ENCODE measurements at regions not wholly inside any gene's neighbourhood (a gene's known extent, or its start where the extent isn't known, plus 50 kb on each side); places are given as distances from the start of the nearest gene placed in this dataset.
A peak's percentile ranks its signal among the peaks of the same experiment; 100 is the strongest.

DNA sequence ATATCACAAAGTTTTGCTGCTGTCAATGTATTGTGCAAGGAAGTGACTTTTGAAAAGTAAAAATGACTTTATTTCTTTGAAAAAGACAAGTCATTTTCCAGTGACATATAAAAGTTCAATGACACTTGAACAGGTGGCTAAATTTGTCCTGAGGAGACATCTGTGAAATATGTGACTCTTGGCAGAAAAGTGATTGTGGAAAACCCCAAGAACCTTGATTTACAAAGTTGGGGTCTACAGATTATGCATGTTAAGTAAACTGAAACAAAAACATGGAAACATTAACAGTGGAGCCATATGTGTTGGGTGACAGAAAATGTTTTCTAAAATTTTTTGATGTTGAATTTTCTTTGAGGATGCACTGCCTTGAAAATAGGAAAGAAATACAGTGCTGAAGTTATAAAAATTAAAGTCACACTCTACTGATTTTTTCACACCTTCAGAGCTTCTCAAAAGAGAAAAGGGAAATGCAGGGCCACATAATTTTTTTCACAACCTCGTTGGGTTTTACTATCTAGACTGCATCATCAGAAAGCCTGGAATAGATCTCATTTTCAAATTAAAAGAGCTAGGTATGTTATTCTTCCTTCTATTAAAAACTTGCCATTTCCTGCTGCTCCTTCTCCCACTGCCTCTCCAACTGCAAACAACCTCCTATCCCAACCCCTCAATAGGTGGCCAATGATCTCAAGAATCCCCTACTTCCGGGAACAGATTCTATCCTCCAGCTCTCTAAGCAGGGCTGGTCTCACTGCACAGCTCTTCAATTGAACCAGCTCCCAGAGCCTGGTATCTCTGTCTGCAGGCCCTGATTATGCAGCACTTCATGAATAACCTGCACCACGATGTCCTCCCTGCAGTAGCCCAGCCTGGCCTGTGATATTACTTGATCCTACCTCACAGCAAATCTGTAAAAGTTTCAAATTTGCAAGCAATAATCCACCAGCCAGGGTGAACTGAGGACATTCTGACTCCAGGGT, 570.8 kb upstream of the CPEB2 start:
- H3K4me3 ChIP-seq: no peak overlapping the region
- no peak overlapping the region for H3K27ac ChIP-seq

- H3K27ac ChIP-seq: no peak overlapping the region
- H3K4me3 ChIP-seq: no peak overlapping the region
Observed at GRCh38 chr4:14434483-14434882, 567.8 kb upstream of the CPEB2 start.

DNA sequence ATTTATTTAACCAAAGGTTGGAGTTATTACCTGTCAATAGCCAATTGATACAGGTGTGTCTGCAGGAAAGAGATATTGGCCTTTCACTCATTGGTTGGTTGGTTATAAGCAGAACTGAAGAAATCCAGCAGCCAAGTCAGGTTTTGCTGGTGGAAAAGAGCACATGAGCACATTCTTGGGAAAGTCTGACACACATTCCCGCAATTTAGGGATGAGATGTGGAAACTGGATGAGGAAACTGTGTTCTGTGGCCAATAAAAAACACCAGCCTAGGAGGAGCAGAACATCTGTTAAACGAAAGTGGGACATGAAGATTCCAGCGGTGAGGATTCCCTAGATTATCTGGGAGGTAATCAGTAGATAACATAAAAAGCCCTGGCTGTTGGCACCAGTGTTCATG, 567.4 kb upstream of the CPEB2 start:
- Histone ChIP-seq H3K27ac (no peak overlapping the region), H3K4me3 (no peak overlapping the region)

DNA sequence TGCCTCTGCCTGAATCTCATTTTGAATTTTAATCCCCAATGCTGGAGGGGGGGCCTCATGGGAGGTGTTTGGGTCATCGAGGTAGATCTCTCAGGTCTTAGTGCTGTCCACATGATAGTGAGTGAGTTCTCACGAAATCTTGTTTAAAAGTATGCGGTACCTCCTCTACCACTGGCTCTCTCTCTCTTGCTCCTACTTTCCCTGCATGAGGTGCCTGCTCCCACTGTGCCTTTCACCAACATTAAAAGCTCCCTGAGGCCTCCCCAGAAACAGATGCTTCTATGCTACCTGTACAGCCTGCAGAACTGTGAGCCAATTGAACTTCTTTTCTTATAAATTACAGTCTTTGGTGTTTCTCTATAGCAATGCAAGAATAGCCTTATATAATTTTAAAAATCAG, 560.7 kb upstream of the CPEB2 start:
- no peak overlapping the region for H3K27ac ChIP-seq
- H3K4me3 ChIP-seq: no peak overlapping the region

- H3K4me3 ChIP-seq: no peak overlapping the region
- H3K27ac ChIP-seq: peak overlapping the region in 15 of 21 experiments; percentile 27 to 84 (median 64)
Observed at GRCh38 chr4:14445882-14446281, 556.4 kb upstream of the CPEB2 start.

GRCh38 chr4:14446311-14446710, 556.0 kb upstream of the CPEB2 start:
- H3K27ac ChIP-seq: peak overlapping the region in 15 of 21 experiments; percentile 27 to 84 (median 64)
- H3K4me3 ChIP-seq: no peak overlapping the region

DNA sequence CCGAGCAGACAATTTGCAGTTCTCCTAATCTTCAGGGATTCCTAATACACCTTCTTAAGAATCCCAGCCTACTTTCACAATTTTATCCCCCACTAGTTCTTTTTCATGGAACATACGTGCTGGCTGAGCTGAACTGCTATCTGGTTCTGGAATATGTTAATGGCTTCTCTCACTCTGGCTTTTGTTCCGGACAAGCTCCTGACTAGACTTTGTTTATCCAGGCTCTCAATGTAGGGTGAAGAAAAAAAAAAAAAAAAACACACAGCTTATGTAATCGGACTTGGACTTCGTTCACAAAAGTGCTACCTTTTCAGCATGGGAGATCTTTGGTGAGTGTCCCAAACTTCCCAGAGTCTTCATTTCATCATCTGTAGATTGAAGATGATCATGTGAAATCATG, 555.4 kb upstream of the CPEB2 start:
- no peak overlapping the region for H3K4me3 ChIP-seq

GRCh38 chr4:14449308-14449707, 553.0 kb upstream of the CPEB2 start:
- Histone ChIP-seq H3K27ac (no peak overlapping the region), H3K4me3 (no peak overlapping the region)

More for the DNA sequence above, 555.4 kb upstream of the CPEB2 start:
- H3K27ac ChIP-seq: peak overlapping the region in 5 of 21 experiments; percentile 5 to 84 (median 27)

DNA sequence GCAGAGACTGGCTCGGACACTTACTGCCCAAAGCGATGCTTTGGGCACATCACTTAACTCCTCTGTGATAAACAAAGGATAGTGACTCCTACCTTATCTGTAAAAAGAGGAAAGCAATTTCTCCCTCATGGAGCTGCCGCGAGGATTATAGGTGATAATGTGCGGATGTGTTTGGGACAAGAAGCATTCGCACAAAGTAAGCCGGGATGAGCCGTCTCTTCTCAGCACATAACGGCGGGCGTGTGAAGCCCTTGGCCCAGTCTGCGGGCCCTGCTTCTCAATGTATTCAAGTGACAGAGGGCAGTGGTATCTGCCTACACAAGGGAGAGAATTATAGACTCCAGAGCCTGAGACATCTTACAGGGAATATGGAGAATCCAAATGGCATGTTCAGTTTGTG, 550.3 kb upstream of the CPEB2 start:
- no peak overlapping the region for H3K27ac ChIP-seq
- no peak overlapping the region for H3K4me3 ChIP-seq

DNA sequence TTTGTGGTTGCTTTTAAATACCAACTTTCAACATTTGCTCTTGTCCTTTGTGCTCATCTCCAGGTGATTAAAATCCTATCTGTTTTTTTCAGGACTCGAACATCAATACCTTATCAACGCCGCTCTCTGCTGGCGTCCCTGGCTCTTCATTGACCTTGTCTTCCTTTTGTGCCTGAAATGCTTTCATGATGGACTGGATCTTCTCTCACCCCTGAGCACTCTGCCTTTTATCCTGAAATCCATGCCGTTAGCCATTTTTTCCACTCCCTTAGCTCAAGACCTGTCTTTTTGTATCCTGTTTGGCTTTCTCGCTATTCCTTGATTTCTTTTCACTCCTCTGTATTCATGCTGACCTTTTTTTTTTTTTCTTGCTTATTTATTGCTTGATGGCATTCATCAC, 549.5 kb upstream of the CPEB2 start:
- Histone ChIP-seq H3K27ac (no peak overlapping the region), H3K4me3 (no peak overlapping the region)

DNA sequence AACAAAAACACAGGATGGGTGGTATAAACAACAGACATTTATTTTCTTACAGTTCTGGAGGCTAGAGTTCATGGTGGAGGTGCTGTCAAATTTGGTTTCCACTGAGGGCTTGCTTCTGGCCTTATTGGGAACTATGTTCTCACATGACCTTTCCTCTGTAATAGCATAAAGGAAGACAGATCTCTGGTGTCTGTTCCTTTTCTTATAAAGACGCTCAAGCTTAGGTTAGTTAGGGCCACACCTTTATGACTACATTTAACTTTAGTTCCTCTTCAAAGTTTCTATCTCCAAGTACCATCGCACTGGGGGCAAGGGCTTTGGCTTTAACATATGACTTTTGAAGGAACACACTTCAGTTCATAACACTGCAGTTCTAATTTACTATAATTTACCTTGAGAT, 543.8 kb upstream of the CPEB2 start:
- Histone ChIP-seq H3K27ac (no peak overlapping the region), H3K4me3 (no peak overlapping the region)

DNA sequence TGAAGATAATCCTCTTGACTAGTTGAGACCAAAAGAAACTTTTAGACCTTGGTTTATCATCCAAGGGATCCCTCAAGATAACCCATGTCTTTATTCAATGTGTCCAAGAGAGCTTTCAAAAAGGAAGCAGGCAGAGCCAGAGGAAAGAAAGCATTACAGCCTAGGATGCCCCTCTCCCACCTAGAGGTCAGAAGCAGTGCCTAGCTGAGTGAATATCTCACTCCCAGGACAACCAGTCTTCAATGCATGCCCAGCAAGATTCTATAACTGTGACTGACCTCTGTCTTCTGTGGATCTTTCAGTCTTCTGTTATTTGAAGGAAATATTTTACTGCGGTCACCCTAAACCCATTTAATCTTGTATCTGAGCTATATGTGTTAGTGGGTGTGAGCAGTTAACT, 537.2 kb upstream of the CPEB2 start:
- no peak overlapping the region for H3K4me3 ChIP-seq
- no peak overlapping the region for H3K27ac ChIP-seq

- Histone ChIP-seq H3K27ac (no peak overlapping the region), H3K4me3 (no peak overlapping the region)
Observed at GRCh38 chr4:14465507-14465906, 536.8 kb upstream of the CPEB2 start.

DNA sequence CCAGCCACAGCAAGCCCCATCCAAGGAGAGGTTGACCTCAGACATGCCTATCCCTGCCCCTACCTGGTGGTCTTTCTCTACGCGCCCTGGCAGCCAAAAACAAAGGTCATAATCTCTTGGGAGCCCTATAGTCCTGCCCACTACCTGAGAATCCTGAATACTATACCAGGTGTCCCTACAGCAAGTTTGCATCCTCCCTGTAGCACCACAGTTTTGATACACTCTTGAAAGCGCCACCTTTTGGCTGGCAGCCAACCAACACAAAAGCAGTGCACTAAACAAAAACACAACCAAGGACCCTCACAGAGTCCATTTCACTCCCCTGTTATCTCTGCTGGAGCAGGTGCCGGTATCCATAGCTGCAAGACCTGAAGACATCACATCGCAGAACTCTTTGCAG, 523.8 kb upstream of the CPEB2 start:
- Histone ChIP-seq H3K4me3 (no peak overlapping the region), H3K27ac (no peak overlapping the region)

GRCh38 chr4:14496408-14496807, 505.9 kb upstream of the CPEB2 start:
- no peak overlapping the region for H3K27ac ChIP-seq

GRCh38 chr4:14496969-14497368, 505.3 kb upstream of the CPEB2 start:
- H3K4me3 ChIP-seq: no peak overlapping the region

More at GRCh38 chr4:14496408-14496807, 505.9 kb upstream of the CPEB2 start:
- no peak overlapping the region for H3K4me3 ChIP-seq

GRCh38 chr4:14504162-14504561, 498.1 kb upstream of the CPEB2 start:
- Histone ChIP-seq H3K27ac (no peak overlapping the region), H3K4me3 (no peak overlapping the region)

More at GRCh38 chr4:14496969-14497368, 505.3 kb upstream of the CPEB2 start:
- H3K27ac ChIP-seq: no peak overlapping the region

GRCh38 chr4:14513471-14513870, 488.8 kb upstream of the CPEB2 start:
- no peak overlapping the region for H3K27ac ChIP-seq
- no peak overlapping the region for H3K4me3 ChIP-seq

- H3K4me3 ChIP-seq: no peak overlapping the region
- no peak overlapping the region for H3K27ac ChIP-seq
Observed at GRCh38 chr4:14515556-14515955, 486.7 kb upstream of the CPEB2 start.

DNA sequence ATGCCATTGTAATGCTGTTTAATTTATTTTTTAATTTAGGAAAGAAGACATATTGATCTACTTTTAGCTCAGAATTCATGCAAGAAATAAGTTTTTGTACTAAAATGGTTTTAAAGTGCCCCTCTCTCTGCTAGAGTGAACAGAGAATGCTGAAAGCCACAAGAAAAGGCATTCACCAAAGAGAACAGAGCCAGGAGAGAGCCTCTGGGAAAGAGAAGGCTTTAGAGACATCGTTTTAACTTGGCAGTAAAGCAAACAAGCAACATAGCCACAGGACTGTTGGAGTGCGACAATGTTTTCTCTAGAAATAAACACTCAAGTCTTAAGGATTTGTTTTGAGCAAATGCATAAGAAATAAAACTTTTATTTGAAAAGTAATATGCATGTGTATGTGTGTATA, 484.1 kb upstream of the CPEB2 start:
- H3K4me3 ChIP-seq: no peak overlapping the region

DNA sequence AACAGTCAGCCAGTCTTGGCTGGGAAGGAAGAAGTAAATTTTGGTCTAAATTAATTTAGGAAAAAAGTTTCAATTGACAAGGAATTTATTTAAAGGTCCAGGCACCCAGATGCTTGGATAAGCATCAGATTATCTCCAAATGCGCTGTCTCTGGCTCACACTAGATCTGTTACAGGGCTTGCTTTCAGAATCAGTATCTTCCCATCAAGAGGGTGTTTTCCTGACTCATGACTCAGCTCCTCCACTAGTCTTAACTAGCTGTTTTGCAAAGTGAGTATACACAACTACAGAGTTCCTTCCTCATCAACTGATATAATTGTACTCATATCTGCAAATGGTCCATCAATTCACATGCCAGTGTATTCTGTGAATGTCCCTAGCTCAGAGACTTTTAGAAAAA, 482.1 kb upstream of the CPEB2 start:
- H3K4me3 ChIP-seq: no peak overlapping the region
- peak overlapping the region in 2 of 21 experiments; percentile 26 to 38 for H3K27ac ChIP-seq

More for the DNA sequence above, 484.1 kb upstream of the CPEB2 start:
- H3K27ac ChIP-seq: no peak overlapping the region

Measured in skin epidermis (tissue), 12 donors.